Fibroblast of villous mesenchyme (primary cell): ENCODE measurements at regions not wholly inside any gene's neighbourhood (a gene's known extent, or its start where the extent isn't known, plus 50 kb on each side); places are given as distances from the start of the nearest gene placed in this dataset.

ENCODE experiments used
- DNase-seq: peaks from one replicate; pipeline ENCODE4 v3.0.0-alpha.2; 2010; ENCODE audit warnings: low read depth
- H3K4me3 ChIP-seq: 2 replicates; pipeline ENCODE4 v1.5.1; 2011; ENCODE audit warnings: low read depth, mild to moderate bottlenecking, low read length
- TF ChIP-seq, protein P1 (sequence below): IDR thresholded peaks from 2 replicates; pipeline ENCODE4 v1.5.1; 2012; ENCODE audit warnings: low read depth, mild to moderate bottlenecking, low read length; ENCODE audit not compliant: insufficient read depth

DNA sequence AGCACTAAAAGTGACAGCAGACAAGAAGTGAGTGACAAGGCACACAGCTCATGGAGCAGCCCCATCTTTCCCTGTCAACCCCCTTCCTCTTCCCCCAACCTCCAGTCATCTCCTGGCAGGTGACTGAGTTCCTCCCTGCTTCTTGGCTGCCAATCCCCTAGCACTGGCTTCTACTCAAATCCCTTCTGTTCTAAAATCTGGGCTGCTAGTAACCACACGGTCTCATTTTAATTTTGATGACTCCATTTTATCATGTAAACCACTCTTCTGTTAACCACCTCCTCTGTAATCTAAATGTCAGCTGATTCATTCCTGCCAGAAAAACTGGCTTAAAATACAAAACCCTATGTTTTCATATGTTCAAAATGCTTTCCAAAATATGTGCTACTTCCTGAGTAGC is 419.8 kb upstream of the MON1B start:
- DNase-seq = no peak
- TF ChIP-seq, protein P1, sequence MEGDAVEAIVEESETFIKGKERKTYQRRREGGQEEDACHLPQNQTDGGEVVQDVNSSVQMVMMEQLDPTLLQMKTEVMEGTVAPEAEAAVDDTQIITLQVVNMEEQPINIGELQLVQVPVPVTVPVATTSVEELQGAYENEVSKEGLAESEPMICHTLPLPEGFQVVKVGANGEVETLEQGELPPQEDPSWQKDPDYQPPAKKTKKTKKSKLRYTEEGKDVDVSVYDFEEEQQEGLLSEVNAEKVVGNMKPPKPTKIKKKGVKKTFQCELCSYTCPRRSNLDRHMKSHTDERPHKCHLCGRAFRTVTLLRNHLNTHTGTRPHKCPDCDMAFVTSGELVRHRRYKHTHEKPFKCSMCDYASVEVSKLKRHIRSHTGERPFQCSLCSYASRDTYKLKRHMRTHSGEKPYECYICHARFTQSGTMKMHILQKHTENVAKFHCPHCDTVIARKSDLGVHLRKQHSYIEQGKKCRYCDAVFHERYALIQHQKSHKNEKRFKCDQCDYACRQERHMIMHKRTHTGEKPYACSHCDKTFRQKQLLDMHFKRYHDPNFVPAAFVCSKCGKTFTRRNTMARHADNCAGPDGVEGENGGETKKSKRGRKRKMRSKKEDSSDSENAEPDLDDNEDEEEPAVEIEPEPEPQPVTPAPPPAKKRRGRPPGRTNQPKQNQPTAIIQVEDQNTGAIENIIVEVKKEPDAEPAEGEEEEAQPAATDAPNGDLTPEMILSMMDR = no peak
- no peak overlapping the region for H3K4me3 ChIP-seq

DNA sequence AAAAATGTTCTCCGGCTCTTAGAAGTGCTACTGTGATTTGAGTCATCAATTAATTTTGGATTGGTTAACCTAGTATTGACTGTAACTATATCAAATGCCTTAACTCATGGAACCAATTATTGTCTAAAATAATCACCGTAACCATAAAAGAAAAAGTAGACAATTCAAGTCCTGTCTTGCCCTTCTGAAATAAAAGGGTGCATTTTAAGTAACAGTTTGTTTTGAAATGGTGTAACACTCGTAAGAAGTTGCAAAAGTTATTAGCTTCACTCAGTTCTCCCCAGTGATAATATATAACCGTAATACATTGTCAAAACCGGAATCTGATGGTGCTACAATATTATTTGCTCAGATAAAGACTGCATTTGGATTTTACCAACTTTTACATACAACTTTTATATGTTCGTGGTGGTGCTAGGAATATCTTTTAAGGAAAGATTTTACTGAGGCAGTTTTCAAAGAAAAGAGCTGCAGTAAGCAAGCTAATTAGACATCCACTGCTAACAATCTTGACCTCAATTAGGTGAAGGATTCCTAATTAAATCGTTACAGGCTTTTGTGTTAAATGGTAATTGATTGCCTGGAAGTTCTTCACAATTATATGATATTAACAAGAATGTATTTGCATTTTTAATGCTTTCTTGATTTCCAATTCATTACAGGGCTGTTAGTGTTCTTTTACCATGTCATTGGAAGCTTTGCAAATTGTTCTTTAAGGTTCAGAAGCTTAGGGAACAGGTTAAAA is 413.1 kb upstream of the MON1B start:
- no peak overlapping the region for H3K4me3 ChIP-seq
- TF ChIP-seq, protein P1 = no peak
- DNase-seq = no peak

DNA sequence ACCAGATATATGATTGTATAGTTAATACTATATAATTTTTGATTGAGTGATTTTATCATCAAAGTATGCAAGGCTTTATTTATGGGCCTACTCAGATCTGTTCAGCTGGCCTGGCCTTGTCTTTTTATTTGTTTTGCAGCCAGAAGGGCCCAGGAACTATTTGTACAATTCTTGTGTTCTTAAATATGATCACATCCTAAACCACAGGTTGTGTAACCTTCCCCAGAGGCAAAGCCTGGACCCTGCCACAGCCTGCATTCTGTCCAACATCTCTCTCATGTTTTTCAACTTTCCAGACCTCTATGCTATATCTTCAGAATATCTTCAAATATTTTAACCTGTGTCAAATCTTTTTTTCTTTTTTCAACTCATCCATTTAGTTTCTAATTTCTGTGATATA is 410.4 kb upstream of the MON1B start:
- TF ChIP-seq, protein P1 = no peak
- no peak for DNase-seq

DNA sequence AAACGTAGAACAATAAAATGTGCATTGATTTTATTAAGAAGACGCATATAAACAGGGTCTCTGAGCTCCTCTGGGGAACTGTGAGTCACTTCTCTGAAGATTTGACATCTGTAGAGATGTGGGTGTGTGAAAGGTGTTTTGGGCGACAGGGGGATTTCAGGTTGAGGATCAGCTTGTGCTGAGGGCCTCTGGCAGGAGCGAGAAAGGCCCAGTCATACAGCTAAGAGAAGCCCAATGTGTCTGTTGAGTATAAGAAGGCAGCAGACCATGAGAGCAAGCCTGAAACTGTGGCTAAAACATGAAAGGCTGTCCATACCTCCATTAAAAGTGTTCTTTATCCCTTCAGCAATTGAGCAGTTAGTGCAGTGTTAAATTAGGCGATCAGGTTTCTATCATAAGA is 406.5 kb upstream of the MON1B start:
- TF ChIP-seq, protein P1 = no peak
- DNase-seq = no peak
- no peak overlapping the region for H3K4me3 ChIP-seq

More for the DNA sequence above, 410.4 kb upstream of the MON1B start:
- H3K4me3 ChIP-seq = no peak overlapping the region

DNA sequence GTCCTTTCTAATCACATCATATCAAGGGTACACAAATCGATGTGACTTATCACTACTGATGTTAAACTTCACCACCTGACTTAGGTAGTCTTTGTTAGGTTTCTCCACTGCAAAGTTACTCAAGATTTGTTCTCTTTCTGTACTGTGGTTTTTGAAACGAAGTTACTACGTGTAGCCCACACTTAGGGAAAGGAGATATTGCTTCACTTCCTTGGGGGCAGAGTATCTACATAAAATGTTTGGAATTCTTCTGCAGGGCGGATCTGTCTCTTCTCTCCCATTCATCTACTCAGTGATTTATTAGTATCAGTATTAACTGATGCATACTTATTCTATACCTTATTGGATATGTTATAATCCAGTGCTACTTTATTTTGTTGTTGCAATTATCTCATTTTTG is 403.6 kb upstream of the MON1B start:
- no peak for DNase-seq
- TF ChIP-seq, protein P1 = no peak
- H3K4me3 ChIP-seq = no peak overlapping the region

DNA sequence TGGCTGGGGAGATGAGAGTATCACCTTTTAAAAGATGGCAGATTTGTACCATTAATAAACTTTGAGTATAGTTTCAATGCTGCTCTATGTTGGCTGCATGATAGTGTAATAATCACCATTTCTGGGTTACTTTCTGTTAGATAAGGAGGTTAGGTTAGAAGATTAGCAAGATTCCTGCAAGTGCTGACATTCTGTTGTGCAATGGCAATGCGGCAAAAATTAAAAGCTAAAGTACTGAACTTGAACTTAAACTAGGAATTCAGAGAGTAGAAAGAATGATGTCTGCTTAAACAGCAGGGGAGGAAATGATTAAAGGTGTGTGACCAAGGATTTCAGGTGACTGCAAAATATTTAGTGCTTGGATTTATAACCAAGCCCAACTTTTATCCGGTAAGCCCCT is 399.8 kb upstream of the MON1B start:
- no peak overlapping the region for H3K4me3 ChIP-seq
- TF ChIP-seq, protein P1 = no peak
- DNase-seq = no peak

DNA sequence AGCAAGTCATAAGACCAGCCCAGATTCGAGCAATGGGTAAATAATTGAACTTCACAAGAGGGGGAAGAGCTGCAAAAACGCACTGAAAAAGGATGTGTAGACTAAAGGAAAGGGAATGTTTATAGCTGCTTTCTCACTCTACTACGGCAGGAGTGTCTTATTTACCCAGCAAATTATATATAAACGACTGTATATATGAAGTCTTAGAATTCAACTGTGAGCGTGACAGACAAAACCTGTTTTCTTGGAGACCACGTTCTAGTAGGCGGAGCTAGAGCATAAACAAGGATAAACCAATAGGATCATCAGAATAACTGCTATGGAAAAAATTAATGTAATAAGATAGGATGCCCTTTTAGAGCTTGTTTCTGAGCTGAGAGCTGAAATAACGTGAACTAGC is 394.6 kb upstream of the MON1B start:
- DNase-seq = no peak
- H3K4me3 ChIP-seq = no peak overlapping the region
- TF ChIP-seq, protein P1 = no peak
